H9 (cell line): ENCODE measurements at regions not wholly inside any gene's neighbourhood (a gene's known extent, or its start where the extent isn't known, plus 50 kb on each side); places are given as distances from the start of the nearest gene placed in this dataset.

Source experiments
- DNase-seq: peaks from one replicate; pipeline ENCODE4 v3.0.0-alpha.2; 2017
- H2AFZ ChIP-seq: one replicate; pipeline ENCODE4 v1.6.1; 2013; ENCODE audit warnings: mild to moderate bottlenecking, low read length, control low read depth, moderate library complexity
- H2AK5ac ChIP-seq: 2 replicates; pipeline ENCODE4 v1.6.1; 2013; ENCODE audit warnings: low read length, control low read depth, mixed read lengths; ENCODE audit not compliant: insufficient read length
- H2BK120ac ChIP-seq: one replicate; pipeline ENCODE4 v1.6.1; 2013; ENCODE audit warnings: low read depth, mild to moderate bottlenecking, low read length, control low read depth, inconsistent platforms; ENCODE audit not compliant: poor library complexity, severe bottlenecking
- H2BK12ac ChIP-seq: 2 replicates; pipeline ENCODE4 v1.6.1; 2013; ENCODE audit warnings: low read length, control low read depth, mixed read lengths, low read depth; ENCODE audit not compliant: insufficient read length
- H2BK15ac ChIP-seq: 2 replicates; pipeline ENCODE4 v1.6.1; 2013; ENCODE audit warnings: low read depth, low read length, control low read depth
- H2BK20ac ChIP-seq: one replicate; pipeline ENCODE4 v1.6.1; 2013; ENCODE audit warnings: low read depth, mild to moderate bottlenecking, low read length, control low read depth, inconsistent platforms; ENCODE audit not compliant: poor library complexity, severe bottlenecking
- H2BK5ac ChIP-seq: 2 replicates; pipeline ENCODE4 v1.6.1; 2013; ENCODE audit warnings: low read length, control low read depth, mixed read lengths; ENCODE audit not compliant: insufficient read length
- H3K14ac ChIP-seq: 2 replicates; pipeline ENCODE4 v1.6.1; 2013; ENCODE audit warnings: low read length, control low read depth; ENCODE audit not compliant: insufficient read depth
- H3K18ac ChIP-seq: 2 replicates; pipeline ENCODE4 v1.6.1; 2013; ENCODE audit warnings: low read depth, mild to moderate bottlenecking, mixed read lengths, low read length, control low read depth; ENCODE audit not compliant: insufficient read length
- H3K23ac ChIP-seq: 2 replicates; pipeline ENCODE4 v1.6.1; 2013; ENCODE audit warnings: low read length, control low read depth, mixed read lengths, low read depth; ENCODE audit not compliant: insufficient read length
- H3K23me2 ChIP-seq: 2 replicates; pipeline ENCODE4 v1.6.1; 2013; ENCODE audit warnings: low read depth, mild to moderate bottlenecking, mixed read lengths, low read length, control low read depth; ENCODE audit not compliant: insufficient read length, poor library complexity, severe bottlenecking
- H3K27ac ChIP-seq: 2 replicates; pipeline ENCODE4 v1.5.1; 2013; ENCODE audit warnings: low read length, control low read depth, mixed read lengths, low read depth; ENCODE audit not compliant: insufficient read length
- H3K27me3 ChIP-seq: 2 replicates; pipeline ENCODE4 v1.6.1; 2013; ENCODE audit warnings: low read length, control low read depth, inconsistent platforms; ENCODE audit not compliant: insufficient read depth
- H3K4ac ChIP-seq: 2 replicates; pipeline ENCODE4 v1.6.1; 2013; ENCODE audit warnings: low read depth, mild to moderate bottlenecking, control low read depth, inconsistent platforms, low read length, moderate library complexity
- H3K4me1 ChIP-seq: 2 replicates; pipeline ENCODE4 v1.6.1; 2013; ENCODE audit warnings: low read length, control low read depth, inconsistent platforms; ENCODE audit not compliant: insufficient read depth
- H3K4me2 ChIP-seq: 2 replicates; pipeline ENCODE4 v1.6.1; 2013; ENCODE audit warnings: low read length, control low read depth, mixed read lengths; ENCODE audit not compliant: insufficient read length, insufficient read depth
- H3K56ac ChIP-seq: 2 replicates; pipeline ENCODE4 v1.6.1; 2013; ENCODE audit warnings: low read depth, mild to moderate bottlenecking, mixed read lengths, low read length, control low read depth; ENCODE audit not compliant: insufficient read length
- H3K79me1 ChIP-seq: 2 replicates; pipeline ENCODE4 v1.6.1; 2013; ENCODE audit warnings: low read depth, mild to moderate bottlenecking, moderate library complexity, low read length, control low read depth, inconsistent platforms; ENCODE audit not compliant: insufficient read depth, poor library complexity, severe bottlenecking
- H3K79me2 ChIP-seq: 2 replicates; pipeline ENCODE4 v1.6.1; 2013; ENCODE audit warnings: low read length, control low read depth, inconsistent platforms; ENCODE audit not compliant: insufficient read depth
- H3K9ac ChIP-seq: 2 replicates; pipeline ENCODE4 v1.6.1; 2013; ENCODE audit warnings: low read length, control low read depth, mixed read lengths; ENCODE audit not compliant: insufficient read length; ENCODE audit errors: extremely low read depth
- H3K9me3 ChIP-seq: one replicate; pipeline ENCODE4 v1.6.1; 2013; ENCODE audit warnings: low read depth, low read length, inconsistent platforms; ENCODE audit not compliant: control insufficient read depth
- H3T11ph ChIP-seq: one replicate; pipeline ENCODE4 v1.6.1; 2013; ENCODE audit warnings: mild to moderate bottlenecking, low read length, control low read depth, inconsistent platforms
- H4K20me1 ChIP-seq: one replicate; pipeline ENCODE4 v1.6.1; 2013; ENCODE audit not compliant: control insufficient read depth, insufficient read length, insufficient read depth
- H4K5ac ChIP-seq: 2 replicates; pipeline ENCODE4 v1.6.1; 2013; ENCODE audit warnings: low read depth, mild to moderate bottlenecking, mixed read lengths, low read length, control low read depth; ENCODE audit not compliant: insufficient read length
- H4K8ac ChIP-seq: replicated peaks from 2 replicates; pipeline ENCODE4 v1.6.1; 2013; ENCODE audit warnings: low read length, control low read depth, mixed read lengths, low read depth; ENCODE audit not compliant: insufficient read length
- H4K91ac ChIP-seq: 2 replicates; pipeline ENCODE4 v1.6.1; 2013; ENCODE audit warnings: low read depth, mild to moderate bottlenecking, moderate library complexity, mixed read lengths, low read length, control low read depth; ENCODE audit not compliant: insufficient read length
- H3K27ac Mint-ChIP-seq, 3 experiments: 2 replicates in 2 of 3; 3 replicates in 1 of 3; pipeline ENCODE4 v1.8.0; 2020 to 2021; ENCODE audit warnings: mixed read lengths in 3 of 3, mild to moderate bottlenecking in 1 of 3, moderate library complexity in 1 of 3
- H3K27me3 Mint-ChIP-seq: 2 replicates; pipeline ENCODE4 v1.8.0; 2021; ENCODE audit warnings: low read depth, mild to moderate bottlenecking, moderate library complexity, mixed read lengths
- H3K36me3 Mint-ChIP-seq, 3 experiments: 2 replicates in 2 of 3; 3 replicates in 1 of 3; pipeline ENCODE4 v1.8.0; 2020 to 2021; ENCODE audit warnings: low read depth in 3 of 3, mixed read lengths in 3 of 3; ENCODE audit not compliant: insufficient read depth in 1 of 3
- H3K4me1 Mint-ChIP-seq, 2 experiments: 2 replicates each; pipeline ENCODE4 v1.8.0; 2020; ENCODE audit warnings: mixed read lengths in 2 of 2
- H3K4me3 Mint-ChIP-seq, 2 experiments: 2 replicates in 1 of 2; 3 replicates in 1 of 2; pipeline ENCODE4 v1.8.0; 2020 to 2021; ENCODE audit warnings: mild to moderate bottlenecking in 2 of 2, mixed read lengths in 2 of 2, moderate library complexity in 1 of 2
- H3K9me3 Mint-ChIP-seq, 2 experiments: 2 replicates in 1 of 2; 3 replicates in 1 of 2; pipeline ENCODE4 v1.8.0; 2020; ENCODE audit warnings: mild to moderate bottlenecking in 2 of 2, mixed read lengths in 2 of 2, moderate library complexity in 1 of 2
- WGBS: extraction: QIAGEN DNeasy Blood & Tissue Kit; methylation state at CpG from one replicate; pipeline ENCODE4 v1.1.7; 2013; ENCODE audit warnings: missing lambda C conversion rate, low lambda C conversion rate, mixed read lengths; ENCODE audit not compliant: insufficient read length; ENCODE audit errors: extremely low coverage; 5-methylcytosine and 5-hydroxymethylcytosine counted together
- TF ChIP-seq, protein P1 (sequence below): fragments of 200-600 bp; sonication (generic); conservative IDR thresholded peaks from 3 replicates; pipeline ENCODE4 v1.8.0; 2021; ENCODE audit warnings: antibody characterized with exemption, mild to moderate bottlenecking

DNA sequence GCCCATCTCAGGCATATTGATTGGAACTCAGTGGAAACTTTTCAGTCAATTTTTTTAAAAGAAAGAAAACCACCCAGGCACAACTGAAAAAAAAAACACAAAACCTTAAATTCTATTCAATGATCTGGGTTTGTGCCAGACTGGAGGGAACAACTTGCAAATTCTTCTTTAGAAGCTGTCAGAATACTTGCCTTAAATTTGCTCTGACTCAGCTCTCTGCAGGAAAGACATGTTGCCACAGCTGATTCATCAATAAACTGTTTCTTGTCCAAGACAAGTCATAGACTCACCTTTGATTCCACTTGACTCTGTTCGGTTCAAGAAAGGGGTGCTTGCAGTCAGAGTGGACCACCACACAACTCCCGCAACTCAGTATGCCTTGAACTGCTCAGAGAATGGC is 117.8 kb upstream of the F13A1 start:
- Histone ChIP-seq H3K14ac (no peak overlapping the region), H4K91ac (no peak overlapping the region), H3K23me2 (no peaks in the 10 kb centered on the region), H2BK12ac (no peak overlapping the region), H3K4me1 (no peaks in the 10 kb centered on the region), H3K79me2 (no peaks in the 10 kb centered on the region), H3K9me3 (no peaks in the 10 kb centered on the region), H2BK5ac (no peak overlapping the region), H4K8ac (no peak overlapping the region), H2AFZ (no peak overlapping the region), H3K9ac (no peak overlapping the region), H2BK120ac (no peak overlapping the region), H3T11ph (no peak overlapping the region), H3K79me1 (no peaks in the 10 kb centered on the region), H3K23ac (no peak overlapping the region), H3K27ac (no peak overlapping the region), H3K4me2 (no peak overlapping the region), H3K4ac (no peak overlapping the region), H3K56ac (no peak overlapping the region), H2AK5ac (no peak overlapping the region), H4K5ac (no peak overlapping the region), H2BK20ac (no peak overlapping the region), H4K20me1 (no peaks in the 10 kb centered on the region), H2BK15ac (no peak overlapping the region), H3K18ac (no peak overlapping the region), H3K27me3 (no peaks in the 10 kb centered on the region)
- Mint-ChIP-seq H3K9me3 (peaks cover 0 to 10% of the 10 kb centered on the region in 2 experiments; a peak in 2 of 5 replicates), H3K4me3 (no peak overlapping the region), H3K27ac (no peak overlapping the region), H3K36me3 (no peaks in the 10 kb centered on the region), H3K27me3 (no peaks in the 10 kb centered on the region; the same call in 1 of the 2 replicates), H3K4me1 (no peaks in the 10 kb centered on the region)
- DNase-seq = no peak
- TF ChIP-seq, protein P1, sequence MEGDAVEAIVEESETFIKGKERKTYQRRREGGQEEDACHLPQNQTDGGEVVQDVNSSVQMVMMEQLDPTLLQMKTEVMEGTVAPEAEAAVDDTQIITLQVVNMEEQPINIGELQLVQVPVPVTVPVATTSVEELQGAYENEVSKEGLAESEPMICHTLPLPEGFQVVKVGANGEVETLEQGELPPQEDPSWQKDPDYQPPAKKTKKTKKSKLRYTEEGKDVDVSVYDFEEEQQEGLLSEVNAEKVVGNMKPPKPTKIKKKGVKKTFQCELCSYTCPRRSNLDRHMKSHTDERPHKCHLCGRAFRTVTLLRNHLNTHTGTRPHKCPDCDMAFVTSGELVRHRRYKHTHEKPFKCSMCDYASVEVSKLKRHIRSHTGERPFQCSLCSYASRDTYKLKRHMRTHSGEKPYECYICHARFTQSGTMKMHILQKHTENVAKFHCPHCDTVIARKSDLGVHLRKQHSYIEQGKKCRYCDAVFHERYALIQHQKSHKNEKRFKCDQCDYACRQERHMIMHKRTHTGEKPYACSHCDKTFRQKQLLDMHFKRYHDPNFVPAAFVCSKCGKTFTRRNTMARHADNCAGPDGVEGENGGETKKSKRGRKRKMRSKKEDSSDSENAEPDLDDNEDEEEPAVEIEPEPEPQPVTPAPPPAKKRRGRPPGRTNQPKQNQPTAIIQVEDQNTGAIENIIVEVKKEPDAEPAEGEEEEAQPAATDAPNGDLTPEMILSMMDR = no peak
- no CpG with 5 or more reads among the region's 2 CpGs for WGBS
